Neural cell (in vitro differentiated cells): ENCODE measurements at regions not wholly inside any gene's neighbourhood (a gene's known extent, or its start where the extent isn't known, plus 50 kb on each side); places are given as distances from the start of the nearest gene placed in this dataset.

Experiments
- H2AFZ ChIP-seq: fragments of 200-600, 300-800 bp; sonication (generic), shearing (Covaris generic); 2 replicates; pipeline ENCODE4 v1.6.0; 2014; ENCODE audit warnings: low read depth, mild to moderate bottlenecking, antibody characterized with exemption, low read length, moderate library complexity
- H3F3A ChIP-seq: fragments of 200-600 bp; shearing (Covaris generic); 2 replicates; pipeline ENCODE4 v1.6.1; 2016; ENCODE audit warnings: mild to moderate bottlenecking, moderate library complexity, mixed read lengths, antibody characterized with exemption, low read length; ENCODE audit not compliant: insufficient read depth, poor library complexity, severe bottlenecking
- H3K27ac ChIP-seq: fragments of 200-600, 300-800 bp; sonication (generic), shearing (Covaris generic); 2 replicates; pipeline ENCODE4 v1.5.1; 2014; ENCODE audit warnings: mild to moderate bottlenecking, low read length, moderate library complexity
- H3K27me3 ChIP-seq: fragments of 300-800, 200-600 bp; sonication (generic), shearing (Covaris generic); 2 replicates; pipeline ENCODE4 v1.6.0; 2014; ENCODE audit warnings: mild to moderate bottlenecking, low read depth, low read length, moderate library complexity; ENCODE audit not compliant: insufficient read depth
- H3K36me3 ChIP-seq: fragments of 300-800, 200-600 bp; sonication (generic), shearing (Covaris generic); 2 replicates; pipeline ENCODE4 v1.5.1; 2014; ENCODE audit warnings: mild to moderate bottlenecking, antibody characterized with exemption, low read length, moderate library complexity; ENCODE audit not compliant: insufficient read depth
- H3K4me2 ChIP-seq: fragments of 300-800, 200-600 bp; sonication (generic), shearing (Covaris generic); 2 replicates; pipeline ENCODE4 v1.6.0; 2014; ENCODE audit warnings: mild to moderate bottlenecking, low read length
- H3K4me3 ChIP-seq: fragments of 300-800, 200-600 bp; sonication (generic), shearing (Covaris generic); 2 replicates; pipeline ENCODE4 v1.5.1; 2014; ENCODE audit warnings: mild to moderate bottlenecking, low read length, moderate library complexity
- H3K79me2 ChIP-seq: fragments of 200-600 bp; shearing (Covaris generic); replicated peaks from 2 replicates; pipeline ENCODE4 v1.6.0; 2014; ENCODE audit warnings: mild to moderate bottlenecking, low read length, moderate library complexity; ENCODE audit not compliant: insufficient read depth
- H3K9ac ChIP-seq: fragments of 300-800, 200-600 bp; sonication (generic), shearing (Covaris generic); 2 replicates; pipeline ENCODE4 v1.6.1; 2016; ENCODE audit warnings: mild to moderate bottlenecking, low read length, mixed read lengths
- H3K9me2 ChIP-seq: fragments of 200-600 bp; shearing (Covaris generic); 2 replicates; pipeline ENCODE4 v1.6.1; 2016; ENCODE audit warnings: mild to moderate bottlenecking, low read length, mixed read lengths; ENCODE audit not compliant: insufficient read depth
- H3K9me3 ChIP-seq: fragments of 200-600, 300-800 bp; sonication (generic), shearing (Covaris generic); 2 replicates; pipeline ENCODE4 v1.6.1; 2016; ENCODE audit warnings: mild to moderate bottlenecking, mixed run types, low read length, moderate library complexity, mixed read lengths
- H4K20me1 ChIP-seq: fragments of 200-600 bp; shearing (Covaris generic); 2 replicates; pipeline ENCODE4 v1.6.1; 2016; ENCODE audit warnings: mild to moderate bottlenecking, mixed run types; ENCODE audit not compliant: insufficient read depth
- EP300 ChIP-seq: fragments of 450-650 bp; conservative IDR thresholded peaks from 2 replicates; pipeline ENCODE4 v1.6.1; 2014; ENCODE audit warnings: antibody characterized with exemption, mild to moderate bottlenecking, moderate library complexity; ENCODE audit not compliant: poor library complexity, severe bottlenecking
- EZH2 ChIP-seq: fragments of 200-600, 300-800 bp; shearing (Covaris generic), sonication (generic); IDR thresholded peaks from 2 replicates; pipeline ENCODE4 v1.6.1; 2014; ENCODE audit warnings: antibody characterized with exemption, low read length, borderline replicate concordance, mild to moderate bottlenecking; ENCODE audit not compliant: insufficient read depth, poor library complexity, severe bottlenecking
- MXI1 ChIP-seq: fragments of 450-650 bp; conservative IDR thresholded peaks from 2 replicates; pipeline ENCODE4 v1.6.1; 2014; ENCODE audit warnings: antibody characterized with exemption, mild to moderate bottlenecking; ENCODE audit not compliant: poor library complexity, severe bottlenecking
- POLR2AphosphoS5 ChIP-seq: IDR thresholded peaks from 2 replicates; pipeline ENCODE4 v1.6.1; 2012
- RAD21 ChIP-seq: fragments of 450-650 bp; conservative IDR thresholded peaks from 2 replicates; pipeline ENCODE4 v1.6.1; 2014; ENCODE audit warnings: antibody characterized with exemption, mild to moderate bottlenecking, moderate library complexity
- SMC3 ChIP-seq: fragments of 450-650 bp; conservative IDR thresholded peaks from 2 replicates; pipeline ENCODE4 v1.6.1; 2014; ENCODE audit warnings: antibody characterized with exemption, mild to moderate bottlenecking, moderate library complexity; ENCODE audit not compliant: poor library complexity
- TAF1 ChIP-seq: IDR thresholded peaks from 2 replicates; pipeline ENCODE4 v1.6.1; 2012; ENCODE audit warnings: low read depth
- TF ChIP-seq, protein P1 (sequence below): fragments of 450-650 bp; IDR thresholded peaks from 2 replicates; pipeline ENCODE4 v1.5.1; 2014; ENCODE audit warnings: antibody characterized with exemption, mild to moderate bottlenecking, moderate library complexity; ENCODE audit not compliant: poor library complexity, severe bottlenecking
- TF ChIP-seq, protein P2 (sequence below): IDR thresholded peaks from 2 replicates; pipeline ENCODE4 v1.6.1; 2012; ENCODE audit warnings: borderline replicate concordance

DNA sequence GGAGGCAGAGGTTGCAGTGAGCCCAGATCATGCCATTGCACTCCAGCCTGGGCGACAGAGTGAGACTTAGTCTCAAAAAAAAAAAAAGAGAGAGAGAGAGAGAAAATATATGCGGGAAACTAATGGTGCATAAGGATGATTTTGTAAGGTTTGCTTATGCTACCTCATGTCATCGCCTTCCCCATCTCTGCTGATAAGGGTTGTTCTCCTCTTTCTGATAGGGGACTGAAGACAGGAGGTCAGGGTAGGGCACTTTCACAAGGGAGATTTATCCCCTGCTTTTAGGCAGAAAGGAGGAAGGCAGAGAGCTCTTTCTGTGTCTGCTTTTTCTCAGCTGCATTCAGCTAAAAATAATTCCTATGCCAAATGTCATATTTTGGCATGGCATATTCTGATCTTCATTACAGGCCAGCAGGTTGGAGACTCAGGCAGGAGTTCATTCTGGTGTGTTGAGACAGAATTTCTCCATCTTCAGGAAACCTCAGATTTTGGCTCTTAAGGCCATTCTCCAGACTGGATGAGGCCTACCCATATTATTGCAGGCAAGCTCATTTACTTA is 220.2 kb downstream of the AUH start:
- H3K79me2 ChIP-seq: no peaks in the 10 kb centered on the region
- H3K4me2 ChIP-seq: no peak overlapping the region
- H3K9me3 ChIP-seq: no peaks in the 10 kb centered on the region
- no peaks in the 10 kb centered on the region for H3K36me3 ChIP-seq
- no peak overlapping the region for H2AFZ ChIP-seq
- H3K27me3 ChIP-seq: no peaks in the 10 kb centered on the region
- no peak overlapping the region for H3K4me3 ChIP-seq
- no peaks in the 10 kb centered on the region for H4K20me1 ChIP-seq
- no peaks in the 10 kb centered on the region for H3K9me2 ChIP-seq
- H3F3A ChIP-seq: no peaks in the 10 kb centered on the region
- no peak overlapping the region for H3K9ac ChIP-seq
- H3K27ac ChIP-seq: no peak overlapping the region
- TF ChIP-seq SMC3 (no peak), MXI1 (no peak), EP300 (no peak), RAD21 (no peak), TAF1 (no peak), POLR2AphosphoS5 (no peak), EZH2 (no peak)
- TF ChIP-seq, protein P1, sequence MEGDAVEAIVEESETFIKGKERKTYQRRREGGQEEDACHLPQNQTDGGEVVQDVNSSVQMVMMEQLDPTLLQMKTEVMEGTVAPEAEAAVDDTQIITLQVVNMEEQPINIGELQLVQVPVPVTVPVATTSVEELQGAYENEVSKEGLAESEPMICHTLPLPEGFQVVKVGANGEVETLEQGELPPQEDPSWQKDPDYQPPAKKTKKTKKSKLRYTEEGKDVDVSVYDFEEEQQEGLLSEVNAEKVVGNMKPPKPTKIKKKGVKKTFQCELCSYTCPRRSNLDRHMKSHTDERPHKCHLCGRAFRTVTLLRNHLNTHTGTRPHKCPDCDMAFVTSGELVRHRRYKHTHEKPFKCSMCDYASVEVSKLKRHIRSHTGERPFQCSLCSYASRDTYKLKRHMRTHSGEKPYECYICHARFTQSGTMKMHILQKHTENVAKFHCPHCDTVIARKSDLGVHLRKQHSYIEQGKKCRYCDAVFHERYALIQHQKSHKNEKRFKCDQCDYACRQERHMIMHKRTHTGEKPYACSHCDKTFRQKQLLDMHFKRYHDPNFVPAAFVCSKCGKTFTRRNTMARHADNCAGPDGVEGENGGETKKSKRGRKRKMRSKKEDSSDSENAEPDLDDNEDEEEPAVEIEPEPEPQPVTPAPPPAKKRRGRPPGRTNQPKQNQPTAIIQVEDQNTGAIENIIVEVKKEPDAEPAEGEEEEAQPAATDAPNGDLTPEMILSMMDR: no peak
- TF ChIP-seq, protein P2, sequence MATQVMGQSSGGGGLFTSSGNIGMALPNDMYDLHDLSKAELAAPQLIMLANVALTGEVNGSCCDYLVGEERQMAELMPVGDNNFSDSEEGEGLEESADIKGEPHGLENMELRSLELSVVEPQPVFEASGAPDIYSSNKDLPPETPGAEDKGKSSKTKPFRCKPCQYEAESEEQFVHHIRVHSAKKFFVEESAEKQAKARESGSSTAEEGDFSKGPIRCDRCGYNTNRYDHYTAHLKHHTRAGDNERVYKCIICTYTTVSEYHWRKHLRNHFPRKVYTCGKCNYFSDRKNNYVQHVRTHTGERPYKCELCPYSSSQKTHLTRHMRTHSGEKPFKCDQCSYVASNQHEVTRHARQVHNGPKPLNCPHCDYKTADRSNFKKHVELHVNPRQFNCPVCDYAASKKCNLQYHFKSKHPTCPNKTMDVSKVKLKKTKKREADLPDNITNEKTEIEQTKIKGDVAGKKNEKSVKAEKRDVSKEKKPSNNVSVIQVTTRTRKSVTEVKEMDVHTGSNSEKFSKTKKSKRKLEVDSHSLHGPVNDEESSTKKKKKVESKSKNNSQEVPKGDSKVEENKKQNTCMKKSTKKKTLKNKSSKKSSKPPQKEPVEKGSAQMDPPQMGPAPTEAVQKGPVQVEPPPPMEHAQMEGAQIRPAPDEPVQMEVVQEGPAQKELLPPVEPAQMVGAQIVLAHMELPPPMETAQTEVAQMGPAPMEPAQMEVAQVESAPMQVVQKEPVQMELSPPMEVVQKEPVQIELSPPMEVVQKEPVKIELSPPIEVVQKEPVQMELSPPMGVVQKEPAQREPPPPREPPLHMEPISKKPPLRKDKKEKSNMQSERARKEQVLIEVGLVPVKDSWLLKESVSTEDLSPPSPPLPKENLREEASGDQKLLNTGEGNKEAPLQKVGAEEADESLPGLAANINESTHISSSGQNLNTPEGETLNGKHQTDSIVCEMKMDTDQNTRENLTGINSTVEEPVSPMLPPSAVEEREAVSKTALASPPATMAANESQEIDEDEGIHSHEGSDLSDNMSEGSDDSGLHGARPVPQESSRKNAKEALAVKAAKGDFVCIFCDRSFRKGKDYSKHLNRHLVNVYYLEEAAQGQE: no peak

DNA sequence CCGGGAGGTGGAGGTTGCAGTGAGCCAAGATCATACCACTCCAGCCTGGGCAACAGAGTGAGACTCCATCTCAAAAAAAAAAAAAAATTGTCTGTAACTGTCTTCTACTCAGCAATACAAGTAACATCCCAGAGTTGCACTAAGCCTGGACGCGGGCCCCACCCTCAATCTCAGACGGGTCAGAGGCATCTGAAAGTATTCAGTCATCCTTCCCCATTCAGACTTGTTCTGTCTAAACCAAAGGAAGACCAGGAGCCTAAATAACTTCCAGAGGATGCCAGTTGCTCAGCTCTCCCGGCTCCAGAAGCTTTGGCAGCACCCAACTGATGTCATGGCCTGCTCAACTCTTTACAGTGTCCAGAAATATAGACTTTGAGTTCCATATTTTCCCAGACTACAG is 218.6 kb downstream of the AUH start:
- no peaks in the 10 kb centered on the region for H3K79me2 ChIP-seq
- H3K36me3 ChIP-seq: no peaks in the 10 kb centered on the region
- no peak overlapping the region for H2AFZ ChIP-seq
- no peaks in the 10 kb centered on the region for H3F3A ChIP-seq
- H3K9me3 ChIP-seq: no peaks in the 10 kb centered on the region
- no peaks in the 10 kb centered on the region for H3K27me3 ChIP-seq
- H3K9me2 ChIP-seq: no peaks in the 10 kb centered on the region
- no peak overlapping the region for H3K4me3 ChIP-seq
- H3K27ac ChIP-seq: no peak overlapping the region
- H3K9ac ChIP-seq: no peak overlapping the region
- no peaks in the 10 kb centered on the region for H4K20me1 ChIP-seq
- TF ChIP-seq, protein P2: no peak
- TF ChIP-seq EP300: no peak
- TF ChIP-seq EZH2: no peak
- no peak for TF ChIP-seq RAD21
- TF ChIP-seq, protein P1: no peak
- no peak for TF ChIP-seq TAF1
- TF ChIP-seq MXI1: no peak
- TF ChIP-seq POLR2AphosphoS5: no peak
- no peak for TF ChIP-seq SMC3
- no peak overlapping the region for H3K4me2 ChIP-seq
